Pulmonary artery endothelial cell (primary cell): ENCODE measurements at regions not wholly inside any gene's neighbourhood (a gene's known extent, or its start where the extent isn't known, plus 50 kb on each side); places are given as distances from the start of the nearest gene placed in this dataset.
"Not testable (repeated sequence)": the region's sequence is repeated elsewhere in the genome, so short reads cannot be mapped to it uniquely, and the experiment has no call there.

ENCODE experiments used
- DNase-seq: peaks from one replicate; pipeline ENCODE4 v3.0.0-alpha.2; 2011; ENCODE audit warnings: low read depth, low spot score

GRCh38 chr12:93079976-93080375 is 150.9 kb upstream of the EEA1 start:
- DNase-seq, result no peak

GRCh38 chr12:93080452-93080851 is 151.4 kb upstream of the EEA1 start:
- DNase-seq, result no peak

- DNase-seq, result no peak
These were observed 152.1 kb upstream of the EEA1 start for GRCh38 chr12:93080994-93081809.

GRCh38 chr12:93081810-93082165 is 152.7 kb upstream of the EEA1 start:
- no peak for DNase-seq

GRCh38 chr12:93085383-93086287 is 156.5 kb upstream of the EEA1 start:
- DNase-seq, result no peak

- no peak for DNase-seq
These were observed 157.2 kb upstream of the EEA1 start for GRCh38 chr12:93086288-93086727.

GRCh38 chr12:93087840-93088610 is 158.9 kb upstream of the EEA1 start:
- no peak for DNase-seq

- peak; percentile 93 for DNase-seq
These were observed 160.9 kb upstream of the EEA1 start for GRCh38 chr12:93089805-93090569.

GRCh38 chr12:93090731-93091172 is 161.7 kb upstream of the EEA1 start:
- DNase-seq, result no peak

GRCh38 chr12:93091886-93092648 is 163.0 kb upstream of the EEA1 start:
- DNase-seq, result no peak

GRCh38 chr12:93092649-93092945 is 163.5 kb upstream of the EEA1 start:
- DNase-seq, result no peak

- no peak for DNase-seq
These were observed 164.1 kb upstream of the EEA1 start for GRCh38 chr12:93093243-93093642.

- not testable (repeated sequence) for DNase-seq
These were observed 165.1 kb upstream of the EEA1 start for GRCh38 chr12:93094222-93094621.

GRCh38 chr12:93094988-93095737 is 166.1 kb upstream of the EEA1 start:
- DNase-seq, result no peak

- DNase-seq, result no peak
These were observed 168.3 kb upstream of the EEA1 start for GRCh38 chr12:93097417-93097816.

GRCh38 chr12:93098077-93098476 is 169.0 kb upstream of the EEA1 start:
- no peak for DNase-seq

- DNase-seq, result no peak
These were observed 170.7 kb upstream of the EEA1 start for GRCh38 chr12:93099792-93100191.

GRCh38 chr12:93100610-93101009 is 171.5 kb upstream of the EEA1 start:
- no peak for DNase-seq

- no peak for DNase-seq
These were observed 172.3 kb upstream of the EEA1 start for GRCh38 chr12:93101367-93101766.

GRCh38 chr12:93102312-93102711 is 173.2 kb upstream of the EEA1 start:
- no peak for DNase-seq
